C4-2B (cell line): ENCODE measurements at regions not wholly inside any gene's neighbourhood (a gene's known extent, or its start where the extent isn't known, plus 50 kb on each side); places are given as distances from the start of the nearest gene placed in this dataset.

Source experiments
- CTCF ChIP-seq: fragments of 450-650 bp; conservative IDR thresholded peaks from 2 replicates; pipeline ENCODE4 v1.5.1; 2017; ENCODE audit warnings: mild to moderate bottlenecking
- ZFX ChIP-seq: fragments of 450-650 bp; IDR thresholded peaks from 2 replicates; pipeline ENCODE4 v1.6.1; 2017

DNA sequence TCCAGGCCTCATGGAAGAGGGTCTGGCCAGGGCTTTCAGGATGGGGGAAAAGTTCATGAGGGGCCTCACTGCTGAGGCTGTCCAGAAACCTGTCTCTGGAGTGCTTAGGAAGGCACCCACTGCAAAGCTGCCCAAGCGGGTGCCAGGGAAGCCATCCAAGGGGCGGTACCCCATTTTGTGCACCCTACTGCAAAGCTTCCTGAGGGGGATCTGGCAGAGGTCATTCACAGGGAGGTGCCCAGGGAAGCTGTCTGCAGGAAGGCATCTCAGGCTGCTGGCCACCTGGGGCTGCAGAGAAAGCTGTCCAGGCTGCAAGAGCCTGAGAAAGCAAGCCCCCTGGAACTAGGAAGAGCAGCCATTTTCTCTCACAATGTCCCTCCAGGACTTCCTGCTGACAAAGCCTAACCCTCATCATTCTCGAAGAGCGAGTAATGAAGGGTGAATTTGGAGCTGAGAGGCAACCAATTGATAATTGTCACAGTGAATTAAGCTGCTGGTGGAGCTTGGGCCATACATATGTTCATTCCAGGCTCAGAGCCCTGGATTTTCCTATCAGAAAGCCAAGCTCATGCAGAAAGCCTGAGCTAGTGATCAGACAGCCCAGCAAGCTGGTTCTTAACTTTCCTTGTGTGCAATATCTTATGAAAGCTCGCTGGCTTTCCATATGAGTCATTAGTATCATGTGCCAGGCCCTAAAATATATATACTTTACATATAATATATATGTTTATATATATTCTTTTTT lies 62.2 kb upstream of the SLC22A16 start:
- no peak for TF ChIP-seq CTCF
- TF ChIP-seq ZFX, result no peak
